ENCODE measurements at regions not wholly inside any gene's neighbourhood (a gene's known extent, or its start where the extent isn't known, plus 50 kb on each side); places are given as distances from the start of the nearest gene placed in this dataset.

DNA sequence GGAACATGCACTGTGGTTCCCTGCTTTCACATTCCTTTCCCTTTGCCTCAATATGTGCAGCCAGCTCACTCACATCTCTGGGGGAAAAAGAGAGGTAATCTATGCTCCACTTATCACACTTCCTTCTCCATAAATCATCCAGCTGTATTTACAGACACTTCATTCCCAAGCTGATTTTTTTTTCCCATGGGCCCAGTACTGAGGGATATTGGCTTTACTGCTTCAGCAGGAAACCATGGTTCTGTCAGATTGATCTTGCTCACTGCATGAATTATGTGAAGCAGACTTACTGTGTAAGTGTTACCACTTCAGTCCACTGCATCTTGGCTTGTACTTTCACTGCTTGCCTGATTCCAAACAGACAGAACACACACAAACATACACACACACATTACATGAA lies 555.6 kb downstream of the CCER1 start:
- Histone ChIP-seq H3K27ac (ENCODE audit: low read length) (no peak overlapping the region), H3K9me3 (ENCODE audit: control insufficient read depth in 1 of 2, low read length in 2 of 2) (peaks cover 5 to 14% of the 10 kb centered on the region in 2 donors), H3K27me3 (ENCODE audit: low read depth, low read length) (no peaks in the 10 kb centered on the region), H3K36me3 (ENCODE audit: control insufficient read depth in 1 of 2, insufficient read depth in 2 of 2, low read length in 2 of 2) (no peaks in the 10 kb centered on the region), H3K4me1 (ENCODE audit: control insufficient read depth in 1 of 2, insufficient read depth in 2 of 2, low read length in 2 of 2) (no peaks in the 10 kb centered on the region), H3K4me3 (ENCODE audit: low read depth in 1 of 2, low read length in 2 of 2) (no peak overlapping the region)

DNA sequence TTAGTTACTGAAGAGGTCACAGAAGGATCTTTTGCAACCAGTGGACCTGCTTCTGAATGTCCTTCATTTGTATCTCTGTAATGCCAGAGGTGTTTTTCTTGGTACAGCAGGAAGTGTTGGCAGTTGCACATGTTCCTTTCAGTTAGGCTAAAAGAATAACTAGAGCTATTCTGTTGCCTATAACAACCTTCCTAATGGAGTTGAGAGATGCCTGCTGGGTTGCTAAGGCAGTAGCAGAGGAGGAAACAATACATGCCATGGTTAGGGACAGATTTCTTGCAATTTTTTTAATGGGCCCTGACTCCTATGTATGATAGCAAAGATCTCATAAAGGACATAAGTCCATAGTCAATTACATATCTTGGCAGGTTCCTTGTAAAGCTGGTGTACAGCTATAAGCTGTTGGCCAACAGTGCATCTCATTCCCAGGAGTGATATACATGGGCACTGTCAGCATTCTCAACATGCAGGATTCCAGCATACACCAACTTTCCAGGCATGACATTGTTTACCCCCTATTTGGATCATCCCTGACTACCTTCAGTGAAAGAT lies 556.6 kb downstream of the CCER1 start:
- H3K36me3 ChIP-seq (ENCODE audit: control insufficient read depth in 1 of 2, insufficient read depth in 2 of 2, low read length in 2 of 2): no peaks in the 10 kb centered on the region
- no peak overlapping the region for H3K27ac ChIP-seq (ENCODE audit: low read length)
- peaks cover 5 to 14% of the 10 kb centered on the region in 2 donors for H3K9me3 ChIP-seq (ENCODE audit: control insufficient read depth in 1 of 2, low read length in 2 of 2)
- H3K4me1 ChIP-seq (ENCODE audit: control insufficient read depth in 1 of 2, insufficient read depth in 2 of 2, low read length in 2 of 2): no peaks in the 10 kb centered on the region
- H3K4me3 ChIP-seq (ENCODE audit: low read depth in 1 of 2, low read length in 2 of 2): no peak overlapping the region
- H3K27me3 ChIP-seq (ENCODE audit: low read depth, low read length): no peaks in the 10 kb centered on the region

DNA sequence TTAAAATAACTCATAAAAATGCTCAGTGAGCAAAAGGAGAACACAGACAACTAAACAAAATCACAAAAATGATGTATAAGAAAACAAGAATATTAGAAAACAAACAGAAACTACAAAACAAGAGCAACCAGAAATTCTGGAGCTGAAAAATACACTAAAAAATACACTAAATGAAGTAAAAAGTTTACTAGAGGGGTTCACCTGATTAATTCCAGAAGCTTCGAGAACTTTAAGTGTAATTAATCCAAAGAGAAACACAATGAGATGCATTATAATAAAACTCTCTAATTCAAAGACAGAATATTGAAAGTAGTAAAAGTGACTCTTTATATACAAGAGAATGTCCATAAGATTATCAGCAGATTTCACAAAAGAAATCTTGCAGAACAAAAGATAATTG lies 558.4 kb downstream of the CCER1 start:
- Histone ChIP-seq H3K36me3 (ENCODE audit: control insufficient read depth in 1 of 2, insufficient read depth in 2 of 2, low read length in 2 of 2) (no peaks in the 10 kb centered on the region), H3K4me3 (ENCODE audit: low read depth in 1 of 2, low read length in 2 of 2) (no peak overlapping the region), H3K27ac (ENCODE audit: low read length) (no peak overlapping the region), H3K9me3 (ENCODE audit: control insufficient read depth in 1 of 2, low read length in 2 of 2) (peaks cover 8 to 16% of the 10 kb centered on the region in 2 donors), H3K4me1 (ENCODE audit: control insufficient read depth in 1 of 2, insufficient read depth in 2 of 2, low read length in 2 of 2) (no peaks in the 10 kb centered on the region), H3K27me3 (ENCODE audit: low read depth, low read length) (no peaks in the 10 kb centered on the region)

DNA sequence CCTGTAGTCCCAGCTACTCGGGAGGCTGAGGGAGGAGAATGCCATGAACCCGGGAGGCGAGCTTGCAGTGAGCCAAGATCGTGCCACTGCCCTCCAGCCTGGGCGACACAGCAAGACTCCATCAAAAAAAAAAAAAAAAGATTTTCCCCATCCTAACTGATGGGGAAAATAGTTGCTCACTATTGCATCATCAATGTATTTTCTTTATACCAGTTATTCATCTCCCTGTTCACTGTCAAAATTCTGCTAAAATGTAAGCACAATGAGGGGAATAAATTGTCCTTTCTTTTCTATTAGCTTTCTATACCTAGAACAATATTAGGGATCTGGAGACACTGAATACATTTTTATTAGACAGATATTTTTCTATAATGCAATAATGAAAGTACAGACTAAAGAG lies 561.3 kb downstream of the CCER1 start:
- H3K27me3 ChIP-seq (ENCODE audit: low read depth, low read length): no peaks in the 10 kb centered on the region
- no peaks in the 10 kb centered on the region for H3K36me3 ChIP-seq (ENCODE audit: control insufficient read depth in 1 of 2, insufficient read depth in 2 of 2, low read length in 2 of 2)
- H3K27ac ChIP-seq (ENCODE audit: low read length): no peak overlapping the region

DNA sequence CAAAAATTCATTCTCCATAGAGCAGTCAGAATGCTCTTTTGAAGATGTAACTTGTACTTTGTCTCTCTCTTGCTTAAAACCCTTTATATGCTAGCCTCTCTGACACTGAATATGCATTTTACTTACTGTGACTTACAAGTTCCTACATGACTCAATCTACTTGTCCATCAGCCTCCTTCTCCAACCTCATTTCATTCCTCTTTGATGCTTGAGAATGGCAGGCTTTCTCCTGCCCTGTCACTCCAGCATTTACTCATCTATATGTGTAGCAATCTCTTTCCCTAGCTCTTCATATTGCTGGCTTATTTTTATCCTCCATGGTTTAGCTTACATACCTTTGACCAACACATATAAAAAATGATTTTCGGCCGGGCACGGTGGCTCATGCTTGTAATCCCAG lies 561.9 kb downstream of the CCER1 start:
- H3K27ac ChIP-seq (ENCODE audit: low read length): no peak overlapping the region
- H3K4me3 ChIP-seq (ENCODE audit: low read depth in 1 of 2, low read length in 2 of 2): no peak overlapping the region
- no peaks in the 10 kb centered on the region for H3K27me3 ChIP-seq (ENCODE audit: low read depth, low read length)
- no peaks in the 10 kb centered on the region for H3K36me3 ChIP-seq (ENCODE audit: control insufficient read depth in 1 of 2, insufficient read depth in 2 of 2, low read length in 2 of 2)
- peaks cover 8 to 19% of the 10 kb centered on the region in 2 donors for H3K9me3 ChIP-seq (ENCODE audit: control insufficient read depth in 1 of 2, low read length in 2 of 2)
- no peaks in the 10 kb centered on the region for H3K4me1 ChIP-seq (ENCODE audit: control insufficient read depth in 1 of 2, insufficient read depth in 2 of 2, low read length in 2 of 2)

More for the DNA sequence above, 561.3 kb downstream of the CCER1 start:
- no peaks in the 10 kb centered on the region for H3K4me1 ChIP-seq (ENCODE audit: control insufficient read depth in 1 of 2, insufficient read depth in 2 of 2, low read length in 2 of 2)
- no peak overlapping the region for H3K4me3 ChIP-seq (ENCODE audit: low read depth in 1 of 2, low read length in 2 of 2)
- H3K9me3 ChIP-seq (ENCODE audit: control insufficient read depth in 1 of 2, low read length in 2 of 2): peaks cover 8 to 16% of the 10 kb centered on the region in 2 donors

DNA sequence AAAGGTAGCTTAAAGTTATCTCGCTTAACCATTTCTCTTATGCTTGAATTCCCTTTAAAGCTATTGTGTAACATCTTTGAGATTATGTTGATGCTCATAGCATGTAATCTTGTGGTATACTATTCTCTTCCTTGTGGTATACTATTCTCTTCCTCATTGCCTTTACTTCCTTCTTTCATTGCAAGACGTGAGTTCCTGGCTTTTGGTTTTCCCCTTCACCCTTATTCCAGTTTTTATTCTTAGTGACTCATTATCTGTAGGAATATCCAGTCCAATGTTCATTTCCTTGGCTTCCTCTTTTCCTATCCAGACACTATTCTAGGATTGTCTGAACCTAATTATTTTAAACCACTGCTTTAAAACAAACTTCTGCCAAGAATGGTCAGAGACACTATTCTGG lies 564.0 kb downstream of the CCER1 start:
- Histone ChIP-seq H3K36me3 (ENCODE audit: control insufficient read depth in 1 of 2, insufficient read depth in 2 of 2, low read length in 2 of 2) (no peaks in the 10 kb centered on the region), H3K27ac (ENCODE audit: low read length) (no peak overlapping the region), H3K27me3 (ENCODE audit: low read depth, low read length) (no peaks in the 10 kb centered on the region), H3K4me1 (ENCODE audit: control insufficient read depth in 1 of 2, insufficient read depth in 2 of 2, low read length in 2 of 2) (no peaks in the 10 kb centered on the region), H3K4me3 (ENCODE audit: low read depth in 1 of 2, low read length in 2 of 2) (no peak overlapping the region), H3K9me3 (ENCODE audit: control insufficient read depth in 1 of 2, low read length in 2 of 2) (peaks cover 3 to 12% of the 10 kb centered on the region in 2 donors)

DNA sequence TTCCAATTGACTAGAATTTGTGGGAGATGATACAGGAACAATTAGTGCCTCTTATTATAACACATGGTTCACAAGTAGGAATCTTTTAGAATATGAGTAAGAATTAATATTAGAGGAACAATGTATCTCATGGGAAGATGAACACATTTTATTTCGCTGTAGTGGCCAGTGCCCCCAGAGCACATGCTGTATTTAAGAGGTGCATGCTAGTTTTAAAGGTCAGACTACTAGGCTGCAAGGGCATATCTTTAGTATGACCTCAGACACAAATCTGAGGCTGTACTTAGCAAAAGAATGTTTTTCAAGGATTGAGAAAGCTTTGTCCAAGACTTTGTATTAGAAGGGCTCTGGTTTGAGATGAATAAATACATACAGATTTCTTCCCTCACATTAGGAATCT lies 586.9 kb downstream of the CCER1 start:
- Histone ChIP-seq H3K36me3 (ENCODE audit: control insufficient read depth in 1 of 2, insufficient read depth in 2 of 2, low read length in 2 of 2) (no peaks in the 10 kb centered on the region), H3K27ac (ENCODE audit: low read length) (no peak overlapping the region), H3K4me3 (ENCODE audit: low read depth in 1 of 2, low read length in 2 of 2) (no peak overlapping the region), H3K27me3 (ENCODE audit: low read depth, low read length) (no peaks in the 10 kb centered on the region), H3K4me1 (ENCODE audit: control insufficient read depth in 1 of 2, insufficient read depth in 2 of 2, low read length in 2 of 2) (no peaks in the 10 kb centered on the region), H3K9me3 (ENCODE audit: control insufficient read depth in 1 of 2, low read length in 2 of 2) (no peaks in the 10 kb centered on the region)

DNA sequence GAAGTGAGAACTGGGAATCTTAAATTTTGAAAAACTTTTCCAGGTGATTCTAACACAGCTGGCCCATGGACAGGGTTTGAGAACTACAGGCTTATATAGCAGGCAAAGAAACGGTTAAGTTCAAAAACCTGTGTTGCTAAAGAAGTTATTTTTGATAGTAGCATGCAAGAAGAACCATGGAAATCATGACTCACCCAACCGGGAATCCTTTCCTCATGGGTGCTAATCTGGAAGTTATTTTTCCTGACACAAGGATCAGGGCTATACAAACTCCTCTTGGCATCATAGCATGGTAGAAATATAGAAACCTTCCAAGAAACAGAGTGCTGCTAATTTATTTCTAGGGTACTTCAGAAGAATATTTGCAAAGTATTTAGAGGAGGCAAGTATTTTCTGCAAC lies 588.7 kb downstream of the CCER1 start:
- Histone ChIP-seq H3K27ac (ENCODE audit: low read length) (no peak overlapping the region), H3K36me3 (ENCODE audit: control insufficient read depth in 1 of 2, insufficient read depth in 2 of 2, low read length in 2 of 2) (no peaks in the 10 kb centered on the region), H3K4me1 (ENCODE audit: control insufficient read depth in 1 of 2, insufficient read depth in 2 of 2, low read length in 2 of 2) (no peaks in the 10 kb centered on the region), H3K27me3 (ENCODE audit: low read depth, low read length) (no peaks in the 10 kb centered on the region), H3K9me3 (ENCODE audit: control insufficient read depth in 1 of 2, low read length in 2 of 2) (no peaks in the 10 kb centered on the region), H3K4me3 (ENCODE audit: low read depth in 1 of 2, low read length in 2 of 2) (no peak overlapping the region)

DNA sequence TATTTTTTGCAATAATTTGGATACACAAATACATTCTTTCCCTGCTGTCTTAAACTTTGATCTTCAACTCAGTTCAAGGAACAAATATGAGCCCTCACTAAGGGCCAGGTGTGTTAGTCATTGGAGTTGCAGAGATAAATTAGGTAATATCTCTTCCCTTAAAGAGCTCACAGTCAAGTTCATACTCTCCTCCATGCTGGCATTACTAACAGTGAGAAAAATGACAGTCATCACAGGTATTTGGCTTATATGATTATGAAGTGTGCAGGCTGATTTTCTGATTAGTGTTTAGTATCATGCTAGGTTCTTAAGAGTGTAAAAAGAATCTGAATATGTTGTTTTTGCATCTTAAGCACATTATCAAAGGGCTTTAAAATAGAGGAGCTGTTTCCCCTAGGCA lies 594.7 kb downstream of the CCER1 start:
- Histone ChIP-seq H3K36me3 (ENCODE audit: control insufficient read depth in 1 of 2, insufficient read depth in 2 of 2, low read length in 2 of 2) (no peaks in the 10 kb centered on the region), H3K27me3 (ENCODE audit: low read depth, low read length) (no peaks in the 10 kb centered on the region), H3K4me3 (ENCODE audit: low read depth in 1 of 2, low read length in 2 of 2) (no peak overlapping the region), H3K4me1 (ENCODE audit: control insufficient read depth in 1 of 2, insufficient read depth in 2 of 2, low read length in 2 of 2) (no peaks in the 10 kb centered on the region), H3K9me3 (ENCODE audit: control insufficient read depth in 1 of 2, low read length in 2 of 2) (no peaks in the 10 kb centered on the region), H3K27ac (ENCODE audit: low read length) (no peak overlapping the region)

DNA sequence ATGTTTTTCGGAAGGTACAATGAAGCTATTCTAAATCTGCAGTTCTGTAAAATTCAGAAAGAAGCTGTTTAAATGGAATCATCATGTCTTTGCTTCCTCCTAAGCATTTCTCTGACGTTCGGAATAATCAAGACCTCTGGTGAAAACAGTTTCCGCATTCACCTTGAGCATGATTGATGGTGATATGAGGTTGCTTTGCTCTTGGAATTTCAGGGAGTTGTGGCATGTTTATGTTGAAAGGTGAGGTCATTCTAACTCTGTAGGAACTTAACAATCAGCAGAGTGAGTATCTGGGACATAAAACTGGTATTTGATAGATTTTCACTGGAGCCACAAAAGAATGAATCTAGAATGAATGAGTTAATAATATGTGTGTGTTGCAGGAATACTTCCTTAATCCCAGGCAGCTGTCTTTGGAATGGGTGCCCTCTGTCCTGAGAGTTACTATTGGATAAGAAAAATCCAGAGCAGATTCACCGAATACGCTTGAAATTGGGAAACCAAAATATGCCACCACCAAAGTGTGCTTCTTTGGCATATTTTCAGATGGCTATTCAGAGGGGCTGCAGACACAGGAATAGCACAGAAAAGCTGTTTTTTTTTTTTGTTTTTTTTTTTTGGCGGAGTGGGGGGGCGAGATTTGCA lies 599.1 kb downstream of the CCER1 start:
- H3K4me3 ChIP-seq (ENCODE audit: low read depth in 1 of 2, low read length in 2 of 2): no peak overlapping the region
- H3K36me3 ChIP-seq (ENCODE audit: control insufficient read depth in 1 of 2, insufficient read depth in 2 of 2, low read length in 2 of 2): no peaks in the 10 kb centered on the region
- H3K27ac ChIP-seq (ENCODE audit: low read length): no peak overlapping the region
- H3K27me3 ChIP-seq (ENCODE audit: low read depth, low read length): no peaks in the 10 kb centered on the region
- H3K9me3 ChIP-seq (ENCODE audit: control insufficient read depth in 1 of 2, low read length in 2 of 2): no peaks in the 10 kb centered on the region
- H3K4me1 ChIP-seq (ENCODE audit: control insufficient read depth in 1 of 2, insufficient read depth in 2 of 2, low read length in 2 of 2): no peaks in the 10 kb centered on the region

DNA sequence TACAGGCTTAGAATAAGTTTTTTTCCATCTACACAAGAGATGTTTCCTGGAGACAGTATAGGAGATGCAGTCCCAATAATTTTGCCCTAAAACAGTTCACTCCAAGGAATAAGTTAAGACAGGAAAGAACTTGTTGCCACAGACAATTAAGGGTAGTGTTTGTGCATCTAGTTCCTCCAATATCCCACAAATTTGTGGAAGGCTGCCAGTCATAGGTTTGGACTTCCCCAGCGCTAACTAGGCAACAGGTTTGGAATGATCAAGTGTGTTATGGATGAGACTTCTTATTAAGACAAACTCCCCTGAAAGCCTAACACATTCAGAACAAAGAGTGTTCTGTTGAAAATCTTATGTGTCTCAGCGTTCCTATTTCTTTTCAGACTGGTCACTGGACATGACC lies 611.0 kb downstream of the CCER1 start:
- H3K4me3 ChIP-seq (ENCODE audit: low read depth in 1 of 2, low read length in 2 of 2): no peak overlapping the region
- no peaks in the 10 kb centered on the region for H3K9me3 ChIP-seq (ENCODE audit: control insufficient read depth in 1 of 2, low read length in 2 of 2)
- no peaks in the 10 kb centered on the region for H3K27me3 ChIP-seq (ENCODE audit: low read depth, low read length)
- H3K27ac ChIP-seq (ENCODE audit: low read length): no peak overlapping the region
- no peaks in the 10 kb centered on the region for H3K4me1 ChIP-seq (ENCODE audit: control insufficient read depth in 1 of 2, insufficient read depth in 2 of 2, low read length in 2 of 2)
- H3K36me3 ChIP-seq (ENCODE audit: control insufficient read depth in 1 of 2, insufficient read depth in 2 of 2, low read length in 2 of 2): no peaks in the 10 kb centered on the region

DNA sequence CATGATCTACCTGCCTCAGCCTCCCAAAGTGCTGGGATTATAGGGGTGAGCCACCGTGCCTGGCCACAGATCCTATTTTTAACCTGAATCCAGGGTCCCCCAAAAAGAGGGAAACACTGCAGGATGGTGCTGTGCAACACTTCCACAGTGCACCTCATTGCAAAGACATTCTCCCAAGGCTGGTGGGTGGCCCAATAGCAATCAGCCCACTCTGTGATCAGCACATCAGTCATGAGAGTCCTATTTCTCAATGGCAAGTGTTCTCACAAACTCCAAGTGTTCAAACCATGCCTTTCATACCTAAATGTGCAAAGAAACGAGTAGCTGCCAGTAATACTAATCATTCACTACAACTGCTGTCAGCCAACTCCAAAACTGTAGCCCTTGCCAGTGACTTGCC lies 612.9 kb downstream of the CCER1 start:
- Histone ChIP-seq H3K27me3 (ENCODE audit: low read depth, low read length) (no peaks in the 10 kb centered on the region), H3K4me1 (ENCODE audit: control insufficient read depth in 1 of 2, insufficient read depth in 2 of 2, low read length in 2 of 2) (no peaks in the 10 kb centered on the region), H3K4me3 (ENCODE audit: low read depth in 1 of 2, low read length in 2 of 2) (no peak overlapping the region), H3K9me3 (ENCODE audit: control insufficient read depth in 1 of 2, low read length in 2 of 2) (no peaks in the 10 kb centered on the region), H3K36me3 (ENCODE audit: control insufficient read depth in 1 of 2, insufficient read depth in 2 of 2, low read length in 2 of 2) (no peaks in the 10 kb centered on the region), H3K27ac (ENCODE audit: low read length) (no peak overlapping the region)

Data from muscle layer of duodenum (tissue), 2 donors.